ENCODE measurements at regions not wholly inside any gene's neighbourhood (a gene's known extent, or its start where the extent isn't known, plus 50 kb on each side); places are given as distances from the start of the nearest gene placed in this dataset.

- TF ChIP-seq MEF2A (IDR thresholded peaks at IDR 0.05; ENCODE audit: borderline replicate concordance, low read depth) = no peak
- TF ChIP-seq FOXJ3 (CRISPR knock-in tag; IDR thresholded peaks at IDR 0.05) = no peak
- no peak for TF ChIP-seq POLR2AphosphoS5 (IDR thresholded peaks at IDR 0.05; ENCODE audit: low read depth, low read length)
- TF ChIP-seq NRF1 (IDR thresholded peaks at IDR 0.05; ENCODE audit: low read depth, low read length) = no peak
- TF ChIP-seq PBX3 (IDR thresholded peaks at IDR 0.05) = no peak
These were observed 223.5 kb upstream of the EEA1 start (continued) for GRCh38 chr12:93152617-93153016.

- POLR2A ChIA-PET = no interaction called here
- Histone ChIP-seq H3K27ac (ENCODE audit: low read depth in 2 of 2, low read length in 1 of 2) (no peak overlapping the region), H3K9me2 (no peaks in the 10 kb centered on the region), H3K36me3 (replicated peaks in 1 of 2; ENCODE audit: control insufficient read depth in 1 of 2, insufficient read depth in 2 of 2, low read length in 1 of 2) (no peaks in the 10 kb centered on the region), H4K20me1 (ENCODE audit: insufficient read depth) (no peaks in the 10 kb centered on the region), H3F3A (replicated peaks; ENCODE audit: insufficient read depth) (no peaks in the 10 kb centered on the region), H3K9ac (no peak overlapping the region), H2AFZ (ENCODE audit: low read depth) (no peak overlapping the region), H3K79me2 (ENCODE audit: insufficient read depth) (no peaks in the 10 kb centered on the region), H3K27me3 (ENCODE audit: insufficient read depth) (no peaks in the 10 kb centered on the region), H3K4me3 (ENCODE audit: low read depth in 2 of 2, low read length in 1 of 2) (no peak overlapping the region), H3K4me2 (no peak overlapping the region), H3K9me3 (no peaks in the 10 kb centered on the region), H3K4me1 (ENCODE audit: control insufficient read depth in 1 of 2, insufficient read depth in 2 of 2, low read depth in 1 of 2, low read length in 1 of 2) (no peaks in the 10 kb centered on the region)
- WGBS (ENCODE audit: low lambda C conversion rate) = 78% methylated on average over 3 of the region's 3 CpGs
- TF ChIP-seq CHD2 (IDR thresholded peaks at IDR 0.05; ENCODE audit: low read length, partially characterized antibody) (no peak), CTCF (IDR thresholded peaks at IDR 0.05) (no peak), FOSL2 (IDR thresholded peaks at IDR 0.05; ENCODE audit: borderline replicate concordance, low read depth) (no peak; the same call in 1 of the 2 replicates), JUND (IDR thresholded peaks at IDR 0.05) (no peak; the same call in 1 of the 2 replicates), EZH2phosphoT487 (IDR thresholded peaks at IDR 0.05; ENCODE audit: borderline replicate concordance, low read depth) (no peak), YY1 (IDR thresholded peaks at IDR 0.05; ENCODE audit: low read depth) (no peak), ELF1 (IDR thresholded peaks at IDR 0.05) (no peak), MEF2A (IDR thresholded peaks at IDR 0.05; ENCODE audit: borderline replicate concordance, low read depth) (no peak)
- CTCF ChIA-PET = interaction anchor here (0.6 kb wide), 1 partner anchor 1534 kb away, joined by 3 read pairs; no protein-coding TSS in a partner anchor
- DNase-seq = no peak
These were observed 224.2 kb upstream of the EEA1 start for GRCh38 chr12:93153321-93153720.

- WGBS (ENCODE audit: low lambda C conversion rate) = 78% methylated on average over 5 of the region's 5 CpGs
- Histone ChIP-seq H3K9me2 (no peaks in the 10 kb centered on the region), H2AFZ (ENCODE audit: low read depth) (no peak overlapping the region), H4K20me1 (ENCODE audit: insufficient read depth) (no peaks in the 10 kb centered on the region), H3K9ac (no peak overlapping the region), H3K9me3 (no peaks in the 10 kb centered on the region), H3F3A (replicated peaks; ENCODE audit: insufficient read depth) (no peaks in the 10 kb centered on the region), H3K27me3 (ENCODE audit: insufficient read depth) (no peaks in the 10 kb centered on the region), H3K4me3 (ENCODE audit: low read depth in 2 of 2, low read length in 1 of 2) (no peak overlapping the region), H3K79me2 (ENCODE audit: insufficient read depth) (no peaks in the 10 kb centered on the region), H3K4me1 (ENCODE audit: control insufficient read depth in 1 of 2, insufficient read depth in 2 of 2, low read depth in 1 of 2, low read length in 1 of 2) (no peaks in the 10 kb centered on the region), H3K27ac (ENCODE audit: low read depth in 2 of 2, low read length in 1 of 2) (no peak overlapping the region), H3K36me3 (replicated peaks in 1 of 2; ENCODE audit: control insufficient read depth in 1 of 2, insufficient read depth in 2 of 2, low read length in 1 of 2) (no peaks in the 10 kb centered on the region), H3K4me2 (no peak overlapping the region)
- ChIA-PET POLR2A (no interaction called here), CTCF (interaction anchor here (1.2 kb wide), 1 partner anchor 128 kb away, joined by 4 read pairs; no protein-coding TSS in a partner anchor)
- DNase-seq = no peak
- TF ChIP-seq USF2 (IDR thresholded peaks at IDR 0.05; ENCODE audit: borderline replicate concordance, low read depth, low read length) (no peak), RCOR1 (IDR thresholded peaks at IDR 0.05; ENCODE audit: low read length) (no peak), TCF12 (IDR thresholded peaks at IDR 0.05) (no peak), MAX (IDR thresholded peaks at IDR 0.05; ENCODE audit: low read depth) (no peak), RXRA (IDR thresholded peaks at IDR 0.05; ENCODE audit: borderline replicate concordance, low read depth) (no peak), FOXM1 (IDR thresholded peaks at IDR 0.05; ENCODE audit: low read depth) (no peak), PBX3 (IDR thresholded peaks at IDR 0.05) (no peak), GATA2 (CRISPR knock-in tag; IDR thresholded peaks at IDR 0.05) (no peak), JUND (IDR thresholded peaks at IDR 0.05) (no peak), RAD21 (IDR thresholded peaks at IDR 0.05; ENCODE audit: low read length) (no peak)
These were observed 223.5 kb upstream of the NUDT4 start for GRCh38 chr12:93154096-93154728.

Measured in SK-N-SH (cell line).